ENCODE measurements at regions not wholly inside any gene's neighbourhood (a gene's known extent, or its start where the extent isn't known, plus 50 kb on each side); places are given as distances from the start of the nearest gene placed in this dataset.

DNA sequence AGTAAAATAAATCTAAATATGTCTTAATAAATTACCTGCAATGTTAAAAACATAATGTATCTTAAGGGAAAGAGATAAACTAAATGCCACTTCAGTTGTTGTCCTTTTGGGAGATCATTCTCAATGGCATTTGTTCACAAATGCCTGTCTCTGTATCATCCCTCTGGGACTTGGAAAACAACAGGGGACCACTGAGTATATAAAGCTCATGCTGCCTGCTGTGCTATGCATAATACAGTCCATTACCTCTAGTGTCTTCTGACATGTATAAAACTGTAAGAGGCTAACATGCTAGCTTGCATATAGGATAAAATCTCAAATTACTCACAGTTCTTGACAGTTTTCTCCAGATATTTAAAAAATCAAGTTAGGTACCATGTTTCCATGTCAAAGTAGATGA is 503.9 kb downstream of the PDHA2 start:
- no peak for DNase-seq (ENCODE audit: low spot score)
- H3K27ac ChIP-seq: no peak overlapping the region
- no peaks in the 10 kb centered on the region for H3K79me2 ChIP-seq
- H3K4me2 ChIP-seq: no peak overlapping the region
- H2AFZ ChIP-seq: no peak overlapping the region
- no peaks in the 10 kb centered on the region for H4K20me1 ChIP-seq (ENCODE audit: insufficient read depth, poor library complexity, severe bottlenecking)
- no peaks in the 10 kb centered on the region for H3K4me1 ChIP-seq (ENCODE audit: insufficient read depth)
- TF ChIP-seq CTCF (IDR thresholded peaks at IDR 0.05; ENCODE audit: poor library complexity): no peak
- no peak for TF ChIP-seq EZH2phosphoT487 (IDR thresholded peaks at IDR 0.05; ENCODE audit: low read depth, severe bottlenecking, unreplicated experiment)
- TF ChIP-seq EZH2 (IDR thresholded peaks at IDR 0.05; ENCODE audit: borderline replicate concordance): no peak
- no peaks in the 10 kb centered on the region for H3K9me2 ChIP-seq (replicated peaks; ENCODE audit: insufficient read depth)
- H3K27me3 ChIP-seq: no peaks in the 10 kb centered on the region
- no peaks in the 10 kb centered on the region for H3K9me3 ChIP-seq (ENCODE audit: low read depth)
- no peaks in the 10 kb centered on the region for H3K36me3 ChIP-seq (replicated peaks; ENCODE audit: insufficient read depth, low read depth)
- no peak overlapping the region for H3K4me3 ChIP-seq

DNA sequence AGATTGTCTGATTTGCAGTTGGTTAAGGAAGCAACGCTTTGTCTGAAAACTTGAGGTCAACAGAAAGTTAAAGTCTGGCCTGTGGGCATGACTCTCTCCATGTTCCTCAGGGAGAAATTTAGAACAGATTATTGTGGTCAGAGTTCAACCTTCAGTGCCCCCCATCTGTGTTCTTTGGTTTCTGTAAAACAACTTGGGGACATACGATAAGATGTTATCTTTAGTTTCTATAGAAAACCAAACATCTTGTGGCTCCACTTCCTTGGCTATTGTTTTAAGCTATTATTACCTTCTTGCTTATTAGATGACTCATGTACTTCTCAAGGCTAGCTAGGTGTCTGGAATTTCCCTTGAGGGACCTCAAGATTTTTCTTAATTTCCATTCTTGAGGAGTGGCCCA is 507.7 kb downstream of the PDHA2 start:
- no peak overlapping the region for H2AFZ ChIP-seq
- no peak overlapping the region for H3K4me2 ChIP-seq
- no peaks in the 10 kb centered on the region for H3K79me2 ChIP-seq
- H3K27me3 ChIP-seq: no peaks in the 10 kb centered on the region
- H3K4me3 ChIP-seq: no peak overlapping the region
- no peaks in the 10 kb centered on the region for H3K36me3 ChIP-seq (replicated peaks; ENCODE audit: insufficient read depth, low read depth)
- TF ChIP-seq EZH2phosphoT487 (IDR thresholded peaks at IDR 0.05; ENCODE audit: low read depth, severe bottlenecking, unreplicated experiment) (no peak), CTCF (IDR thresholded peaks at IDR 0.05; ENCODE audit: poor library complexity) (no peak), EZH2 (IDR thresholded peaks at IDR 0.05; ENCODE audit: borderline replicate concordance) (no peak)
- no peaks in the 10 kb centered on the region for H3K9me3 ChIP-seq (ENCODE audit: low read depth)
- WGBS (ENCODE audit: low lambda C conversion rate, missing lambda C conversion rate): 76% methylated on average over 2 of the region's 2 CpGs
- no peaks in the 10 kb centered on the region for H4K20me1 ChIP-seq (ENCODE audit: insufficient read depth, poor library complexity, severe bottlenecking)
- H3K9me2 ChIP-seq (replicated peaks; ENCODE audit: insufficient read depth): no peaks in the 10 kb centered on the region
- no peaks in the 10 kb centered on the region for H3K4me1 ChIP-seq (ENCODE audit: insufficient read depth)
- no peak for DNase-seq (ENCODE audit: low spot score)
- no peak overlapping the region for H3K27ac ChIP-seq

- no peak overlapping the region for H2AFZ ChIP-seq
- H4K20me1 ChIP-seq (ENCODE audit: insufficient read depth, poor library complexity, severe bottlenecking): no peaks in the 10 kb centered on the region
- no peaks in the 10 kb centered on the region for H3K4me1 ChIP-seq (ENCODE audit: insufficient read depth)
- H3K4me2 ChIP-seq: no peak overlapping the region
- H3K36me3 ChIP-seq (replicated peaks; ENCODE audit: insufficient read depth, low read depth): no peaks in the 10 kb centered on the region
- H3K27me3 ChIP-seq: no peaks in the 10 kb centered on the region
- peak; percentile 13 for DNase-seq (ENCODE audit: low spot score)
- no peaks in the 10 kb centered on the region for H3K9me2 ChIP-seq (replicated peaks; ENCODE audit: insufficient read depth)
- 26% methylated on average over 3 of the region's 3 CpGs for WGBS (ENCODE audit: low lambda C conversion rate, missing lambda C conversion rate)
- no peak overlapping the region for H3K27ac ChIP-seq
- H3K79me2 ChIP-seq: no peaks in the 10 kb centered on the region
- H3K9me3 ChIP-seq (ENCODE audit: low read depth): no peaks in the 10 kb centered on the region
- no peak for TF ChIP-seq EZH2phosphoT487 (IDR thresholded peaks at IDR 0.05; ENCODE audit: low read depth, severe bottlenecking, unreplicated experiment)
- TF ChIP-seq CTCF (IDR thresholded peaks at IDR 0.05; ENCODE audit: poor library complexity): peak; percentile 51
- no peak overlapping the region for H3K4me3 ChIP-seq
These were observed 512.2 kb downstream of the PDHA2 start for GRCh38 chr4:96352051-96352517.
